H1 (cell line): ENCODE measurements at regions not wholly inside any gene's neighbourhood (a gene's known extent, or its start where the extent isn't known, plus 50 kb on each side); places are given as distances from the start of the nearest gene placed in this dataset.

Experiments used
- CTCF ChIA-PET: fragments of 300-600 bp; sonication (Branson Sonifier 250); formaldehyde crosslinking; loops from one replicate; lab custom pipeline; 2021; ENCODE audit not compliant: partially characterized antibody; lab: Charles Lee
- POLR2A ChIA-PET: fragments of 300-600 bp; sonication (Branson Sonifier 250); formaldehyde crosslinking; loops from one replicate; lab custom pipeline; 2021; ENCODE audit warnings: inconsistent platforms; ENCODE audit not compliant: partially characterized antibody; lab: Charles Lee
- DNase-seq, 2 experiments: peaks; one replicate each; pipeline versions ENCODE4 v3.0.0 to v3.0.0-alpha.2; 2010 to 2022; ENCODE audit warnings: low spot score in 2 of 2, low read depth in 1 of 2, mixed read lengths in 1 of 2
- FAIRE-seq: peaks from 2 replicates; lab custom pipeline; 2011; peaks lifted over from hg19 to GRCh38; lab: Jason Lieb, UNC
- H2AFZ ChIP-seq: 2 replicates; pipeline ENCODE4 v1.8.1; 2012; ENCODE audit warnings: low read length, inconsistent platforms
- H2AK5ac ChIP-seq: 2 replicates; pipeline ENCODE4 v1.6.1; 2013; ENCODE audit warnings: low read depth, low read length
- H2BK120ac ChIP-seq: replicated peaks from 2 replicates; pipeline ENCODE3; 2013; ENCODE audit warnings: low read depth, low read length, inconsistent platforms
- H2BK12ac ChIP-seq: 2 replicates; pipeline ENCODE4 v1.6.1; 2013; ENCODE audit warnings: low read depth, low read length
- H2BK15ac ChIP-seq: 2 replicates; pipeline ENCODE4 v1.6.1; 2013; ENCODE audit warnings: low read length
- H2BK20ac ChIP-seq: 2 replicates; pipeline ENCODE4 v1.6.1; 2013; ENCODE audit warnings: low read length
- H2BK5ac ChIP-seq: 2 replicates; pipeline ENCODE4 v1.6.1; 2013; ENCODE audit warnings: low read depth, low read length
- H3K14ac ChIP-seq: 2 replicates; pipeline ENCODE4 v1.6.1; 2013; ENCODE audit warnings: inconsistent platforms; ENCODE audit not compliant: insufficient read length
- H3K18ac ChIP-seq: 2 replicates; pipeline ENCODE4 v1.6.1; 2013; ENCODE audit warnings: low read length; ENCODE audit errors: extremely low read depth
- H3K23ac ChIP-seq: 2 replicates; pipeline ENCODE4 v1.6.1; 2013; ENCODE audit warnings: inconsistent platforms; ENCODE audit not compliant: insufficient read length
- H3K23me2 ChIP-seq: 2 replicates; pipeline ENCODE4 v1.6.1; 2013; ENCODE audit warnings: low read depth, low read length
- H3K27ac ChIP-seq: 2 replicates; pipeline ENCODE4 v1.6.1; 2011; ENCODE audit warnings: low read depth, low read length, inconsistent platforms
- H3K27me3 ChIP-seq, 4 experiments: replicated peaks in 1 of 4; 1 replicate in 1 of 4; 2 replicates in 3 of 4; pipeline versions ENCODE4 v1.6.1 to v1.8.1; 2011 to 2013; ENCODE audit warnings: low read length in 3 of 4, mild to moderate bottlenecking in 3 of 4, inconsistent platforms in 2 of 4, mixed read lengths in 2 of 4, moderate library complexity in 1 of 4; ENCODE audit not compliant: control insufficient read depth in 3 of 4, insufficient read depth in 3 of 4; ENCODE audit errors: extremely low read depth in 1 of 4
- H3K36me3 ChIP-seq, 4 experiments: 2 replicates each; pipeline versions ENCODE4 v1.6.1 to v1.8.1; 2011 to 2013; ENCODE audit warnings: mild to moderate bottlenecking in 4 of 4, low read length in 3 of 4, moderate library complexity in 2 of 4, control low read depth in 1 of 4, inconsistent platforms in 1 of 4; ENCODE audit not compliant: insufficient read depth in 4 of 4, control insufficient read depth in 2 of 4
- H3K4ac ChIP-seq: replicated peaks from 2 replicates; pipeline ENCODE3; 2013; ENCODE audit warnings: low read length, low read depth, mixed read lengths, inconsistent platforms; ENCODE audit not compliant: insufficient read length
- H3K4me1 ChIP-seq, 4 experiments: replicated peaks in 1 of 4; 1 replicate in 1 of 4; 2 replicates in 3 of 4; pipeline versions ENCODE4 v1.6.1 to v1.8.1; 2011 to 2013; ENCODE audit warnings: low read length in 3 of 4, inconsistent platforms in 2 of 4, mixed read lengths in 1 of 4; ENCODE audit not compliant: insufficient read depth in 4 of 4, control insufficient read depth in 3 of 4
- H3K4me2 ChIP-seq, 2 experiments: 2 replicates each; pipeline versions ENCODE4 v1.6.1 to v1.8.1; 2011 to 2013; ENCODE audit warnings: low read depth in 2 of 2, low read length in 2 of 2, control low read depth in 1 of 2, inconsistent platforms in 1 of 2, mild to moderate bottlenecking in 1 of 2; ENCODE audit not compliant: insufficient read depth in 1 of 2
- H3K4me3 ChIP-seq, 4 experiments: fragments of 200-600, 300-600 bp in 1 of 4; sonication (generic), shearing (Covaris generic), sonication (Bioruptor Twin) in 1 of 4; 2 replicates each; pipeline versions ENCODE4 v1.5.1 to v1.8.1; 2011 to 2016; ENCODE audit warnings: low read length in 4 of 4, low read depth in 3 of 4, control low read depth in 2 of 4, inconsistent platforms in 2 of 4, mild to moderate bottlenecking in 2 of 4, mixed read lengths in 1 of 4, moderate library complexity in 1 of 4; ENCODE audit not compliant: insufficient read depth in 2 of 4; ENCODE audit errors: extremely low read depth in 1 of 4
- H3K56ac ChIP-seq: replicated peaks from 2 replicates; pipeline ENCODE3; 2013; ENCODE audit warnings: low read depth, mild to moderate bottlenecking, mixed read lengths, low read length, inconsistent platforms; ENCODE audit not compliant: insufficient read length
- H3K79me1 ChIP-seq: 2 replicates; pipeline ENCODE4 v1.6.1; 2013; ENCODE audit warnings: low read depth, low read length, control low read depth
- H3K79me2 ChIP-seq, 2 experiments: 2 replicates each; pipeline versions ENCODE4 v1.6.1 to v1.8.1; 2012 to 2013; ENCODE audit warnings: low read length in 2 of 2, mild to moderate bottlenecking in 2 of 2, inconsistent platforms in 1 of 2; ENCODE audit not compliant: insufficient read depth in 2 of 2, control insufficient read depth in 1 of 2
- H3K9ac ChIP-seq, 4 experiments: replicated peaks in 1 of 4; 1 replicate in 1 of 4; 2 replicates in 3 of 4; pipeline versions ENCODE4 v1.6.1 to v1.8.1; 2011 to 2013; ENCODE audit warnings: low read depth in 3 of 4, low read length in 3 of 4, control low read depth in 2 of 4, mild to moderate bottlenecking in 2 of 4, moderate library complexity in 2 of 4, inconsistent platforms in 1 of 4; ENCODE audit errors: extremely low read depth in 1 of 4
- H3K9me3 ChIP-seq, 2 experiments: 2 replicates each; pipeline versions ENCODE4 v1.6.1 to v1.8.1; 2012 to 2013; ENCODE audit warnings: mild to moderate bottlenecking in 2 of 2, moderate library complexity in 2 of 2, control low read depth in 1 of 2, inconsistent platforms in 1 of 2, low read depth in 1 of 2, low read length in 1 of 2, mixed read lengths in 1 of 2; ENCODE audit not compliant: insufficient read depth in 2 of 2
- H4K20me1 ChIP-seq, 2 experiments: replicated peaks in 1 of 2; 2 replicates each; pipeline versions ENCODE3 to v1.8.1; 2011 to 2013; ENCODE audit warnings: inconsistent platforms in 2 of 2, low read length in 2 of 2, mild to moderate bottlenecking in 1 of 2; ENCODE audit not compliant: insufficient read depth in 2 of 2, control insufficient read depth in 1 of 2
- H4K5ac ChIP-seq: 2 replicates; pipeline ENCODE4 v1.6.1; 2013; ENCODE audit warnings: low read length, low read depth, mixed read lengths, inconsistent platforms; ENCODE audit not compliant: insufficient read length
- H4K8ac ChIP-seq: 2 replicates; pipeline ENCODE4 v1.8.0; 2013; ENCODE audit warnings: mild to moderate bottlenecking, moderate library complexity, low read length, inconsistent platforms; ENCODE audit not compliant: insufficient read depth; ENCODE audit errors: extremely low read depth
- H4K91ac ChIP-seq: replicated peaks from 2 replicates; pipeline ENCODE3; 2013; ENCODE audit warnings: low read length, mixed read lengths, inconsistent platforms; ENCODE audit not compliant: insufficient read length
- BACH1 ChIP-seq: IDR thresholded peaks from 2 replicates; pipeline ENCODE4 v1.6.1; 2012; ENCODE audit warnings: low read length, improper control_type of control experiment
- BRCA1 ChIP-seq: IDR thresholded peaks from 2 replicates; pipeline ENCODE4 v1.6.1; 2012; ENCODE audit warnings: low read depth, low read length, improper control_type of control experiment
- CBX5 ChIP-seq: fragments of 300-800, 300-1000 bp; sonication (generic); IDR thresholded peaks from 2 replicates; pipeline ENCODE4 v1.7.1; 2016; ENCODE audit warnings: antibody characterized with exemption, low read length, low read depth
- CEBPB ChIP-seq: IDR thresholded peaks from 2 replicates; pipeline ENCODE4 v1.6.1; 2012; ENCODE audit warnings: low read depth, low read length
- CHD1 ChIP-seq: IDR thresholded peaks from 2 replicates; pipeline ENCODE4 v1.6.1; 2012; ENCODE audit warnings: low read depth, low read length, improper control_type of control experiment
- CTBP2 ChIP-seq: IDR thresholded peaks from 2 replicates; pipeline ENCODE4 v1.7.0; 2011; ENCODE audit warnings: borderline replicate concordance, mild to moderate bottlenecking, moderate library complexity, mixed read lengths, low read length; ENCODE audit not compliant: insufficient read depth, insufficient read length
- EZH2 ChIP-seq: fragments of 200-600 bp; sonication (generic); IDR thresholded peaks from 2 replicates; pipeline ENCODE4 v1.7.1; 2012; ENCODE audit warnings: low read depth, mild to moderate bottlenecking, moderate library complexity, low read length, inconsistent platforms; ENCODE audit not compliant: severe bottlenecking
- JUN ChIP-seq: IDR thresholded peaks from 2 replicates; pipeline ENCODE4 v1.6.1; 2011; ENCODE audit warnings: low read depth, mild to moderate bottlenecking, improper control_type of control experiment, low read length
- POU5F1 ChIP-seq: IDR thresholded peaks from 2 replicates; pipeline ENCODE4 v1.6.1; 2011; ENCODE audit warnings: low read depth, mild to moderate bottlenecking, low read length, moderate library complexity
- RBBP5 ChIP-seq: IDR thresholded peaks from 2 replicates; pipeline ENCODE4 v1.7.1; 2012; ENCODE audit warnings: low read depth, mild to moderate bottlenecking, inconsistent platforms, low read length, moderate library complexity, borderline replicate concordance
- SP4 ChIP-seq: IDR thresholded peaks from 2 replicates; pipeline ENCODE4 v1.6.1; 2012; ENCODE audit warnings: low read length, inconsistent platforms
- SRF ChIP-seq: IDR thresholded peaks from 2 replicates; pipeline ENCODE4 v1.6.1; 2011; ENCODE audit warnings: mild to moderate bottlenecking, low read depth, low read length, moderate library complexity
- WGBS, 2 experiments: shearing (Covaris generic) in 1 of 2; methylation state at CpG; one replicate each; pipeline versions ENCODE4 v1.1.6 to v1.1.7; 2013 to 2015; ENCODE audit warnings: low lambda C conversion rate in 2 of 2, mixed read lengths in 2 of 2, inconsistent platforms in 1 of 2, low coverage in 1 of 2, missing lambda C conversion rate in 1 of 2; ENCODE audit not compliant: insufficient replicate concordance in 2 of 2, insufficient coverage in 1 of 2, insufficient read length in 1 of 2; ENCODE audit errors: extremely low coverage in 1 of 2, missing lambda C conversion rate in 1 of 2; 5-methylcytosine and 5-hydroxymethylcytosine counted together

GRCh38 chr21:9767592-9768375 lies 753.6 kb upstream of the TPTE start:
- Histone ChIP-seq H2BK20ac (no peak overlapping the region), H4K91ac (no peak overlapping the region), H3K18ac (no peak overlapping the region), H3K27ac (no peak overlapping the region), H2BK120ac (no peak overlapping the region), H3K56ac (no peak overlapping the region), H4K8ac (no peak overlapping the region), H2BK12ac (no peak overlapping the region), H3K9me3 (peaks cover 72 to 80% of the 10 kb centered on the region in 2 experiments), H3K23me2 (peaks cover 2% of the 10 kb centered on the region; the same call in 1 of the 2 replicates), H2BK15ac (no peak overlapping the region), H2BK5ac (no peak overlapping the region), H3K4me3 (no peak overlapping the region), H3K23ac (no peak overlapping the region), H3K14ac (no peak overlapping the region), H2AFZ (no peak overlapping the region), H3K36me3 (no peaks in the 10 kb centered on the region; a peak in 1 of 8 replicates), H3K4me1 (no peaks in the 10 kb centered on the region), H4K5ac (no peak overlapping the region), H2AK5ac (no peak overlapping the region), H3K4me2 (no peak overlapping the region), H3K79me2 (no peaks in the 10 kb centered on the region), H3K79me1 (no peaks in the 10 kb centered on the region; the same call in 1 of the 2 replicates), H4K20me1 (no peaks in the 10 kb centered on the region), H3K27me3 (no peaks in the 10 kb centered on the region), H3K9ac (no peak overlapping the region), H3K4ac (no peak overlapping the region)
- CTCF ChIA-PET: interaction anchor here (1.5 kb wide), 1 partner anchor 9 kb away, joined by 5 read pairs; no protein-coding TSS in a partner anchor
- 91% methylated on average over 40 of the region's 44 CpGs; no CpG with 5 or more reads in 1 of the 2 experiments for WGBS, 2 experiments
- DNase-seq: no peak
- FAIRE-seq: no peak
- POLR2A ChIA-PET: no interaction called here
- TF ChIP-seq CEBPB (no peak), JUN (no peak), CHD1 (no peak), BRCA1 (no peak), EZH2 (no peak), BACH1 (no peak), POU5F1 (no peak), CTBP2 (no peak), SP4 (no peak), SRF (no peak), RBBP5 (no peak), CBX5 (no peak)
